Right forelimb (tissue), 1 donor: ENCODE measurements at regions not wholly inside any gene's neighbourhood (a gene's known extent, or its start where the extent isn't known, plus 50 kb on each side); places are given as distances from the start of the nearest gene placed in this dataset.

Experiments
- DNase-seq: peaks from one replicate; pipeline ENCODE4 v3.0.0-alpha.2; 2018

DNA sequence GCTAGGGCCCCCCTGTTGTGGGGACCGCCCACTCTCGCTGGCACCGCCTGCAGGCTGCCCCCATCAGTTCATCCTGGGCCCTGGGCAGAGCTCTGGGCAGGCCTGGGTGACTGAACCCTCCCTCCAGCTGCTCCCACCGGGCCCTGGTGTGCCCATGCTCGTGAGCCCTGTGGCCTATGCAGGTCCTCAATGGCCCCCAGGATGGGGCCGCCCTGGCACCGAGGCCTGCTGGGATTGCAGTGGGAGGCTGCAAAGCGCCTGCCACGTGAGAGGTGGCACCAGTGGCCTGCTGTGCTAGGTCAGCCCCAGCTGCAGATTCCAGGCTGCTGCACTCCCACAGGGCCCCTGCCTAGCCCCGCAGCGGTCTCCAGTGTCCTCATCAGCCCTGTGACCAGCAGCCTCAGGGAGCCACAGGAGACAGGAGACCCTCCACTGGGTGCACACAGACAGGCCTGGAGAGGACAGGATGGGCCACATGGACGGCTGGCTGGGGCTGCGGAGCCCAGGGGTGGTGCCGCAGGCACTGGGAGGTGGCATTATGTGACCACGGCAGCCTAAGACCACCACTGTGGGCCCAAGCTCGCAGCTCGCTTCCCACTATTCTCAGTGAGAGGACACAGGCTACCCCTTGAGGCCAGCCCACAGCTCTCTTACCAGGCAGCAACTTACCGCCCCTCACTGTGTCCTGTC, 199.4 kb downstream of the BCR start:
- DNase-seq: peak; percentile 9

DNA sequence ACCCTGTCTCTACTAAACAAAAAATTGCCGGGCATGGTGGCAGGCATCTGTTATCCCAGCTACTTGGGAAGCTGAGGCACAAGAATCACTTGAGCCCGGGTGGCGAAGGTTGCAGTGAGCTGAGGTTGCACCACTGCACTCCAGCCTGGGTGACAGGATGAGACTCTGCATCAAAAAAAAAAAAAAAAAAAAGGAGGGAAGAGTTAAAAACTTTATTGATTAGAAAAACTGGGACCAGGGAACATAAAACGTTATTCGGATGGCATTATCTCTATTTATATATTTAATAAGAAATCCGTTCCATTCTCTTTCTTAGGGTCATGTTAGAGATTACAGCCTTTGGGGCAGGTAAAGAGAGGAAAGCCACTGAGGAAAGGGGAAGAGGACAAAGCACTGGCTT, 197.5 kb downstream of the BCR start:
- DNase-seq: no peak

DNA sequence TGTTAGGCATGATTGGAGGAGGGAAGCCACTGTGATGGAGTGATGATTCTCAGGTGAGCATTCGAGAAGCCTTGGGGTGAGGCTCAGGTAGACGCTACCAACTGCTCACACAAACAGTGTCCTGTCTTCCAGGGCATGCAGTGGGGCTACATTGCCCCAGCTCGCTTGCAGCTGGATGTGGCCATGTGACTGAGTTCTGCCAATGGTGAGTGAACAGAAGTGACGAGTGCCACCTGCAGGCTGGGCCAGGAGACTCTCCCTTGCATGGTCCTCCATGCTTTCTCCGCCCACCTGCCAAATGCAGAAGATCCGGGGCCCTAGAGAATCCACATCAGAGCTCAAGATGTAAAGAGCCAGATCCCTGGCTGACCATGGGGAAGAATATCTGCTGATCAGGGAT, 195.9 kb downstream of the BCR start:
- DNase-seq: no peak

DNA sequence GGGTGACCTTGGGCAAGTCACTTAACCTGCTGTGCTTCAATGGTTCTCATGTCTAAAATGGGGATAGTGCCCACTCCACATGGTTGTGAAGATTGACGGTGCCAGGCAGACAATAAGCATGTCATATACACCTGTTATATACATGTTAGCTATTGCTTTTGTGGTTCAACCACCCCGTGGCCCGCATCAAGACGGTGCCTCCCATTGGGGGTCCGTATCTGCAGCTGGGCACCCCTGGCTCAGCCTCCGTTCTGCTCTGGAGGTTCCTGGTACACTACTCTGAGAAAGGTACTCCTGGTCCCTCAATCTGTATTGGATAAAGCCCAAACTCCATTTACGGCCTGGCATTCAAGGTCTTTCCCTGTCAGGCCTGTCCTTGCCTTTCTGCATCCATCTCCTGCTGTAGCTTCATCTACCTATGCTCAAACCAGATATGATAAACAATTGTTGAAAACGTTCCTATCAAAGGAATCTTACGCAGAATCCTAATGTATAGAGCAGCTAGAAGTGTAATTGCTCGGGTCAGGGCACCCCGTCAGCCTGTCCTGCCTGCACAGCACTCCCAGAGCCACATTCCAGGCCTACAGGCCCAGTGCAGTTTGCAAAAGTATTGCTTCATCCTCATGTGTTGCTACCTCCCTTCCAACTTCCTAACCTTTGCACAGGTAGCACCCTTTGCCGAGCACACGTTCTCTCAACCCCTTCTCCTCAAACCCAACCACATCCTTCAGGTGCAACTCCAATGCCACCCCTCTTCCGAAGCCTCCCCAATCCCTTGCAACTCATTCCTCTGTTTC, 194.9 kb downstream of the BCR start:
- no peak for DNase-seq

DNA sequence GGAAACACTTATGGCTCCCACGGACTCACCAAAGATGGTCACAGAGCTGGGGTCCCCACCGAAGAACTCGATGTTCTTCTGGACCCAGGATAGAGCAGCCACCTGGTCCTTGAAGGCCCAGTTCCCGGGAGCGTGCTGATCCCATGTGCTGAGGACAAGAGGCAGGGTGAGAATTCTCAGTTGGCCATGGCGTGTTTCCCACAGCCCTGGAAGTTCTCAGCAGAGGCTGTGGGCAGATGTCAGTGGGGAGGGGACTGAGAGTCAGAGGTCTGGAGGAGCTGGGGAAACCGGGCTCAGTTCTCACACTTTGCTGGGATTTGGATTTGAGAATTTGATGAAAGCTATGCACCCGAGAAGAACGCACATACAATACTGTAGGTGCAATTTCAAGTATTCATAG, 193.3 kb downstream of the BCR start:
- DNase-seq: no peak

DNA sequence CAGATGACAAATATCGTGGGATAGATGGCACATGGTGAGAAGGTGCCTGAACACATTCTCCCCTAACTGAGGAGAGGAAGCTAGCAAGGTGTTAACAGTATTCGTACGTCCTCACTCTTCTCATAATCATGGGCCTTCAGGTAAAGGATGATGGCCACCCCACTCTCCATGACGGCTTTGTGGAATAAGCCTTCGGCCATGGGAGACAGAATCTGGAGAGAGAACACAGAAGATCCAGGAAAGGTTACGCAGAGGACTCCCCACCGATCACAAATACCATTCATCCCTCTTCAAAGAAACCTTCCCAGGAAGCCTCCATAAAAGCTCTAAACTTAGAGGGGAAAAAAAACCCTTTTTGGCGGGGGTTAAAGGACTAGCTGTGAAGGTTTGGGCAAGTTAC, 189.9 kb downstream of the BCR start:
- no peak for DNase-seq

DNA sequence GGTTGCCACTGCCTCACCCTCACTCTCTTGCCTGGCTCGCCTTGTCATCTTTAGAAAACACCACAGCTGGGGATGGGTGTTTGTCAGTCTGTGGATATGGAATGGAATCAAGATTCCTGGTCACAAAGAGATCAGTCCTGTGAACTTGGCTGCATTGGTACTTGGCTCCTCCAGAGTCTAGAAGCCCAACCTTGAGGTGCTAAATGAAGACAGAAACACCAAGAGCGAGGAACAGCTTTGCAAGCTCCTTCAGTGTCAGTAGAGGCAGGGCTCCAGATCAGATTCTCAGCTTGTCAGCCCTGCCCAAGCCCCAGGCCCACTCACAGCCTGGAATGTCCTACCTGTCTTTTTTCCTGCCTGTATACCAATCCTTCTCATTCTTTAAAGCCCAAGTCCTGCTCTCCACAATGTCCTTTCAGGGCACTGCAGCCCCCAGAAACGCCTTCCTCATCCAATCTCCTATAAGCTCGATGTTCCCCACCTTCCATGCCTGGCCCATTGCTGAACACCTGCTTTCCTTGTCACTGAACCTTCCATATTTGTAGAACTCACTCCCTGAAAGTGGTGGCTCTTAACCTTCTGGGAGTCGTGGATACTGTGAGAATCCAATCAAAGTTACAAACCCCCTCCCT, 188.9 kb downstream of the BCR start:
- DNase-seq: no peak
